ENCODE measurements at regions not wholly inside any gene's neighbourhood (a gene's known extent, or its start where the extent isn't known, plus 50 kb on each side); places are given as distances from the start of the nearest gene placed in this dataset.

GRCh38 chr4:180041576-180041975 is 2201.6 kb upstream of the TENM3 start:
- ATAC-seq (no peak), DNase-seq (no peak)
- intact Hi-C loops (cut with DNase I): no loop called here
- TF ChIP-seq CTCF (IDR thresholded peaks at IDR 0.05) (no peak), POLR2A (IDR thresholded peaks at IDR 0.05) (no peak)
- Histone ChIP-seq H3K9me3 (no peaks in the 10 kb centered on the region), H3K36me3 (replicated peaks in 1 of 2; ENCODE audit: insufficient read depth in 1 of 2, low read depth in 2 of 2) (no peaks in the 10 kb centered on the region), H3K4me3 (no peak overlapping the region), H3K27ac (no peak overlapping the region), H3K4me1 (no peaks in the 10 kb centered on the region), H3K27me3 (no peaks in the 10 kb centered on the region)
- WGBS, 2 donors: 58 to 67% methylated on average over 1 of the region's 1 CpG

- TF ChIP-seq CTCF (IDR thresholded peaks at IDR 0.05) (no peak), POLR2A (IDR thresholded peaks at IDR 0.05) (no peak)
- intact Hi-C loops (cut with DNase I): no loop called here
Observed at GRCh38 chr4:180052629-180053028, 2190.6 kb upstream of the TENM3 start.

GRCh38 chr4:180054291-180054690 is 2188.9 kb upstream of the TENM3 start:
- no peak overlapping the region for H3K4me3 ChIP-seq
- no peaks in the 10 kb centered on the region for H3K9me3 ChIP-seq
- 74 to 85% methylated on average over 4 of the region's 4 CpGs for WGBS, 2 donors
- no peaks in the 10 kb centered on the region for H3K27me3 ChIP-seq
- no peaks in the 10 kb centered on the region for H3K36me3 ChIP-seq (replicated peaks in 1 of 2; ENCODE audit: insufficient read depth in 1 of 2, low read depth in 2 of 2)
- intact Hi-C loops (cut with DNase I): no loop called here
- TF ChIP-seq CTCF (IDR thresholded peaks at IDR 0.05): no peak
- no peak for TF ChIP-seq POLR2A (IDR thresholded peaks at IDR 0.05)
- DNase-seq (no peak), ATAC-seq (no peak)
- H3K27ac ChIP-seq: no peak overlapping the region
- peaks cover 18% of the 10 kb centered on the region for H3K4me1 ChIP-seq

More at GRCh38 chr4:180052629-180053028, 2190.6 kb upstream of the TENM3 start:
- 57 to 63% methylated on average over 7 of the region's 7 CpGs for WGBS, 2 donors
- Histone ChIP-seq H3K27ac (no peak overlapping the region), H3K4me1 (peaks cover 9% of the 10 kb centered on the region), H3K36me3 (replicated peaks in 1 of 2; ENCODE audit: insufficient read depth in 1 of 2, low read depth in 2 of 2) (no peaks in the 10 kb centered on the region), H3K27me3 (no peaks in the 10 kb centered on the region), H3K9me3 (no peaks in the 10 kb centered on the region), H3K4me3 (no peak overlapping the region)
- ATAC-seq (no peak), DNase-seq (no peak)

- TF ChIP-seq POLR2A (IDR thresholded peaks at IDR 0.05): no peak
- peak in 1 of 7 experiments; percentile 14 for TF ChIP-seq CTCF (IDR thresholded peaks at IDR 0.05)
- WGBS, 2 donors: 2 to 7% methylated on average over 8 of the region's 8 CpGs
- DNase-seq (peak in 1 of 4 donors; percentile 9), ATAC-seq (no peak)
- Histone ChIP-seq H3K27me3 (peaks cover 0 to 3% of the 10 kb centered on the region in 2 donors), H3K27ac (peak overlapping the region in 2 of 4 donors; percentile 79 to 80), H3K36me3 (replicated peaks in 1 of 2; ENCODE audit: insufficient read depth in 1 of 2, low read depth in 2 of 2) (no peaks in the 10 kb centered on the region), H3K4me1 (peaks cover 30% of the 10 kb centered on the region), H3K4me3 (peak overlapping the region in 1 of 2 donors; percentile 53), H3K9me3 (no peaks in the 10 kb centered on the region)
- intact Hi-C loops (cut with DNase I): no loop called here
Observed at GRCh38 chr4:180057299-180057721, 2185.9 kb upstream of the TENM3 start.
